Common myeloid progenitor, CD34-positive (primary cell): ENCODE measurements at regions not wholly inside any gene's neighbourhood (a gene's known extent, or its start where the extent isn't known, plus 50 kb on each side); places are given as distances from the start of the nearest gene placed in this dataset.
"Not testable (repeated sequence)": the region's sequence is repeated elsewhere in the genome, so short reads cannot be mapped to it uniquely, and the experiment has no call there.

Source experiments
- CTCF ChIA-PET: fragments of 350-600 bp; sonication (Branson Sonifier 250); formaldehyde crosslinking; loops from one replicate; lab custom pipeline; 2021; ENCODE audit warnings: antibody characterized with exemption; lab: Charles Lee
- POLR2A ChIA-PET: fragments of 350-600 bp; sonication (Branson Sonifier 250); formaldehyde crosslinking; loops from one replicate; lab custom pipeline; 2021; ENCODE audit warnings: antibody characterized with exemption; lab: Charles Lee
- DNase-seq, 3 donors: peaks; one replicate each; pipeline versions ENCODE4 v3.0.0 to v3.0.0-alpha.2; 2013
- H3K27ac ChIP-seq, 2 experiments: 1 replicate in 1 of 2; 2 replicates in 1 of 2; pipeline ENCODE4 v1.7.0; 2013; ENCODE audit warnings: inconsistent platforms in 2 of 2, low read length in 2 of 2, mild to moderate bottlenecking in 2 of 2, low read depth in 1 of 2, moderate library complexity in 1 of 2; ENCODE audit not compliant: severe bottlenecking in 2 of 2, insufficient read depth in 1 of 2, poor library complexity in 1 of 2
- H3K27me3 ChIP-seq, 5 experiments: replicated peaks in 2 of 5; 1 replicate in 3 of 5; 2 replicates in 2 of 5; pipeline versions ENCODE4 v1.6.1 to v1.7.0; 2013; ENCODE audit warnings: low read length in 4 of 5, mild to moderate bottlenecking in 2 of 5, moderate library complexity in 2 of 5, inconsistent platforms in 1 of 5; ENCODE audit not compliant: insufficient read depth in 5 of 5, control insufficient read depth in 4 of 5
- H3K36me3 ChIP-seq, 4 experiments: 1 replicate in 2 of 4; 2 replicates in 2 of 4; pipeline versions ENCODE4 v1.6.1 to v1.7.0; 2013; ENCODE audit warnings: low read length in 3 of 4, control low read depth in 1 of 4, mild to moderate bottlenecking in 1 of 4; ENCODE audit not compliant: control insufficient read depth in 4 of 4, insufficient read depth in 4 of 4
- H3K4me1 ChIP-seq, 4 experiments: 1 replicate in 3 of 4; 2 replicates in 1 of 4; pipeline versions ENCODE4 v1.6.1 to v1.7.1; 2013; ENCODE audit warnings: low read length in 3 of 4, mild to moderate bottlenecking in 3 of 4, control low read depth in 1 of 4, inconsistent platforms in 1 of 4, moderate library complexity in 1 of 4; ENCODE audit not compliant: control insufficient read depth in 4 of 4, insufficient read depth in 4 of 4; ENCODE audit errors: control extremely low read depth in 1 of 4
- H3K4me3 ChIP-seq, 7 experiments: 1 replicate in 4 of 7; 2 replicates in 3 of 7; pipeline versions ENCODE4 v1.5.1 to v1.7.0; 2013; ENCODE audit warnings: mild to moderate bottlenecking in 7 of 7, low read length in 6 of 7, moderate library complexity in 6 of 7, inconsistent platforms in 2 of 7, low read depth in 2 of 7, control low read depth in 1 of 7; ENCODE audit not compliant: insufficient read depth in 4 of 7, control insufficient read depth in 1 of 7; ENCODE audit errors: extremely low read depth in 1 of 7
- H3K9me3 ChIP-seq, 5 experiments: 1 replicate in 4 of 5; 2 replicates in 1 of 5; pipeline versions ENCODE4 v1.6.1 to v1.7.1; 2013; ENCODE audit warnings: low read length in 4 of 5, mild to moderate bottlenecking in 2 of 5, inconsistent platforms in 1 of 5, low read depth in 1 of 5, moderate library complexity in 1 of 5; ENCODE audit not compliant: control insufficient read depth in 4 of 5, insufficient read depth in 2 of 5; ENCODE audit errors: control extremely low read depth in 1 of 5
- WGBS: methylation state at CpG from one replicate; pipeline ENCODE4 v1.1.5; 2013; ENCODE audit not compliant: insufficient coverage; 5-methylcytosine and 5-hydroxymethylcytosine counted together

DNA sequence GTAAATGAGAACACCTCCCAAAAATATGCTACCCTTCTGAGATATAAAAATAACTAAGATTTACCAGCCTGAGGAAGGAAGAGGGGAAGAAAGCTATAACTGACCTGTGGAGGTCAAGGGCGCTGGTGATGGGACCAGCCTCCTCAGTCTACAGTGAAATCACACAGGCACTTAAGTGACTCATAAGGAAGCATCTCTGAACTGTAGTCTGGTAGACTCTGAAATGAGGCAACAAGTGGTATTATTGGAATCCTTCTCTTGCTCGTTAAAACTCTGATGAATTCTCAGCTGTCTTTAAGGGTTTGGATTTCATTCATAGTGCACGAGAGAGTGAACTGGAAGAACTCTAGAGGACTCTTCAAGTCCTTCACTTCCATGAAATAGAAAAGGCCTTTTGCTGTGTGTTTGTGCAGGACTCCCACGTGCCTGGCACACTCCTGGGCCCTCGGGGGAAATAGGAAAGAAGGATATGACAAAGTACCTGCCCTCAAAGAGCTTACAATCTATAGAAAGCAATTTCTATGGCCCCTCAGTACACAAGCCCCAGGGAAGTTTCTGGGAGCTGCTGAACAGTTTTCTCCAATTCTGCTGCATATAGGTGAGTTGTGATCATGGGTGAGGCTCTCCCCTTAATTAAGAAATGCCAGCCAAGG is 231.8 kb upstream of the RREB1 start:
- 96% methylated on average over 3 of the region's 5 CpGs for WGBS
- H3K4me1 ChIP-seq: peaks cover 0 to 43% (median 0%) of the 10 kb centered on the region in 4 experiments
- H3K27me3 ChIP-seq: no peaks in the 10 kb centered on the region
- no peak overlapping the region for H3K27ac ChIP-seq
- no peaks in the 10 kb centered on the region for H3K36me3 ChIP-seq
- ChIA-PET POLR2A (no interaction called here), CTCF (interaction anchor here (0.6 to 1.6 kb wide), 3 partner anchors 10 to 67 kb away, joined by 3 to 4 read pairs (median 4); no protein-coding TSS in a partner anchor)
- no peak for DNase-seq
- H3K4me3 ChIP-seq: no peak overlapping the region
- H3K9me3 ChIP-seq: no peaks in the 10 kb centered on the region

DNA sequence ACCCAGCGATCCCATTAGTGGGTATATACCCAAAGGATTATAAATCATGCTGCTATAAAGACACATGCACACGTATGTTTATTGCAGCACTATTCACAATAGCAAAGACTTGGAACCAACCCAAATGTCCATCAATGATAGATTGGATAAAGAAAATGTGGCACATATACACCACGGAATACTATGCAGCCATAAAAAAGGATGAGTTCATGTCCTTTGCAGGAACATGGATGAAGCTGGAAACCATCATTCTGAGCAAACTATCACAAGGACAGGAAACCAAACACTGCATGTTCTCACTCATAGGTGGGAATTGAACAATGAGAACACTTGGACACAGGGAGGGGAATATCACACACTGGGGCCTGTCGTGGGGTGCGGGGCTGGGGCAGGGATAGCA is 230.0 kb upstream of the RREB1 start:
- CTCF ChIA-PET: interaction anchor here (0.6 kb wide), 1 partner anchor 397 kb away, joined by 3 read pairs; no protein-coding TSS in a partner anchor

DNA sequence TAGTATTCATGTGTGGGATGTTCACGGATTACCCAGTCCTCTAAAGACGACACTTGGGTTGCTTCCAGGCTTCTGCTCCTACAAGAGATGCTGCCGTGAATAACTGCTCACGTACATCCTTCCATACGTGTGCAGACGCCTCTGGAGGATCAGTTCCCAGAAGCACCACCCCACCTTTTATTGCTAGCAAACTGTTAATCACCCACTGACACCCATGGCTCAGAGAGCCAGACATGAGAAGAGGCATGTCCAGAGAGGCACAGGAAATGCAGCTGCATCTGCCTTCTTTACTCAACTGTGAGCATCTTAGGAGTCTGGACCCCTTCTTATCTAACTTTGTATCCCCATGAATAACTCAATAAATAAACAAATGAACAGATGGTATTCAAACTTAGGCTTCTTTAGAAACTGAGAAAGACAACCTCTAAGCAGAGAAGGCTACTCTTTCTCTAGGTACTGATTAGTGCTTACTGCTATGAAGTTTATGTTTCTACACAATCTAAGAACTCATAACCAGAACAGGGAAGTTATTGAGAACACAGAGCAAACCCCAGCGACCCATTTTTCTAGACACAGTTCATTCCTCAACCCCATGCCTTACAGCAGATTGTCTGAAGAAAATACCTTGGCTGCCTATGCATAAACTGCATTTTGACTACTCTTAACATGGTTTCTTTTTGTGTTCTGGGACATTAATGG is 228.7 kb upstream of the RREB1 start:
- CTCF ChIA-PET: no interaction called here
- WGBS: 97% methylated on average over 4 of the region's 7 CpGs
- no peak overlapping the region for H3K27ac ChIP-seq
- H3K36me3 ChIP-seq: no peaks in the 10 kb centered on the region
- H3K9me3 ChIP-seq: no peaks in the 10 kb centered on the region
- peaks cover 0 to 45% (median 0%) of the 10 kb centered on the region in 4 experiments for H3K4me1 ChIP-seq
- H3K4me3 ChIP-seq: no peak overlapping the region
- POLR2A ChIA-PET: no interaction called here
- no peaks in the 10 kb centered on the region for H3K27me3 ChIP-seq
- DNase-seq: no peak

More for the DNA sequence above, 230.0 kb upstream of the RREB1 start:
- POLR2A ChIA-PET, DNase-seq, H3K27ac ChIP-seq, H3K27me3 ChIP-seq, H3K9me3 ChIP-seq, H3K36me3 ChIP-seq, H3K4me3 ChIP-seq: not testable (repeated sequence)
- peaks cover 0 to 45% (median 0%) of the 10 kb centered on the region in 4 experiments for H3K4me1 ChIP-seq
- 95% methylated on average over 2 of the region's 5 CpGs for WGBS

DNA sequence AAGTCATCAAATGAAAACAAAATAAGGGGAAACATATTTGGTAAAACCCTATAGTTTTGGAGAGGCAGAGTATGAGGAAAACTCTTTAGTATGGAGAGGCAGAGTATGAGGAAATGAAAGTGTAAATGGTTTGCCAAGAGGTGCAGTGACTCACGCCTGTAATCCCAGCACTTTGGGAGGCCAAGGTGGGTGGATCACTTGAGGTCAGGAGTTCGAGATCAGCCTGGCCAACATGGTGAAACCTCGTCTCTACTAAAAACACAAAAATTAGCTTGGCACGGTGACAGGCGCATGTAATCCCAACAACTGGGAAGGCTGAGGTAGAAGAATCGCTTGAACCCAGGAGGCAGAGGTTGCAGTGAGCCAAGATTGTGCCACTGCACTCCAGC is 228.2 kb upstream of the RREB1 start:
- peaks cover 0 to 47% (median 2%) of the 10 kb centered on the region in 4 experiments for H3K4me1 ChIP-seq
- POLR2A ChIA-PET, H3K36me3 ChIP-seq, H3K4me3 ChIP-seq, H3K27ac ChIP-seq, H3K27me3 ChIP-seq, CTCF ChIA-PET, H3K9me3 ChIP-seq, DNase-seq: not testable (repeated sequence)
- WGBS: 92% methylated on average over 6 of the region's 6 CpGs

DNA sequence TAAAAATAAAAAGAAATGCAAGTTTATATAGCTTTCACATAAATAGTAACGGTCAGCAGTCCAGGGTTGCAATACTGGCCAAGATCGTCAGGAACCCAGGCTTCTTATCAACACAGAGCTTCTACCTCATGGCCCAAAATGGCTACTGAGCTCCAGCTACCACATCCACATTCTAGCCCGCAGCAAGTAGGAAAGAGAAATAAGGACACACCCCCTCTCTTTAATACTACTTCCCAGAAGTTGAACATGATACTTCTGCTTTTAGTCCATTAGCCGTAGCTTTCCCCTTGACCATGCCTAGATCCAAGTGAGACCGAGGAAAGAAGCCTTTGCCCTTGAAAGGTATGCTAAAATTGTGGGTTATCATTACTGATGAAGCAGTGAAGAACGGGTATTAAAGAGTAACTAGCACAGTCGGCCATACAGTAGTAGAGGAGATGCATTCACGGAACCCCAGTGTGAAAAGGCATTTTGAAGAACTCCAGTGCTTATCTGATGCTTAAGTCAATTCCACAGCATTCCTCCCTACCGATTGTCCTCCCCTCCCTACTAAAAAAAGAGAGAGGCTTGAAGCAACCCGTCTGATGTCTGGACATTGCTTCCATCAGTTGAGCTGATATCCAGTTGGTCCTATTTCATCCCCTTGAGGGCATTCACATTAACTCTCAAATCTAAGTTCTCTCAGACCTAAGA is 226.9 kb upstream of the RREB1 start:
- ChIA-PET CTCF (interaction anchor here (1.1 to 1.8 kb wide), 4 partner anchors 12 to 56 kb away, joined by 3 to 7 read pairs (median 3); no protein-coding TSS in a partner anchor), POLR2A (no interaction called here)
- Histone ChIP-seq H3K4me3 (no peak overlapping the region), H3K27ac (no peak overlapping the region), H3K4me1 (peaks cover 3 to 60% (median 12%) of the 10 kb centered on the region in 4 experiments), H3K36me3 (no peaks in the 10 kb centered on the region), H3K27me3 (no peaks in the 10 kb centered on the region), H3K9me3 (no peaks in the 10 kb centered on the region)
- no peak for DNase-seq
- WGBS: 99% methylated on average over 6 of the region's 10 CpGs

DNA sequence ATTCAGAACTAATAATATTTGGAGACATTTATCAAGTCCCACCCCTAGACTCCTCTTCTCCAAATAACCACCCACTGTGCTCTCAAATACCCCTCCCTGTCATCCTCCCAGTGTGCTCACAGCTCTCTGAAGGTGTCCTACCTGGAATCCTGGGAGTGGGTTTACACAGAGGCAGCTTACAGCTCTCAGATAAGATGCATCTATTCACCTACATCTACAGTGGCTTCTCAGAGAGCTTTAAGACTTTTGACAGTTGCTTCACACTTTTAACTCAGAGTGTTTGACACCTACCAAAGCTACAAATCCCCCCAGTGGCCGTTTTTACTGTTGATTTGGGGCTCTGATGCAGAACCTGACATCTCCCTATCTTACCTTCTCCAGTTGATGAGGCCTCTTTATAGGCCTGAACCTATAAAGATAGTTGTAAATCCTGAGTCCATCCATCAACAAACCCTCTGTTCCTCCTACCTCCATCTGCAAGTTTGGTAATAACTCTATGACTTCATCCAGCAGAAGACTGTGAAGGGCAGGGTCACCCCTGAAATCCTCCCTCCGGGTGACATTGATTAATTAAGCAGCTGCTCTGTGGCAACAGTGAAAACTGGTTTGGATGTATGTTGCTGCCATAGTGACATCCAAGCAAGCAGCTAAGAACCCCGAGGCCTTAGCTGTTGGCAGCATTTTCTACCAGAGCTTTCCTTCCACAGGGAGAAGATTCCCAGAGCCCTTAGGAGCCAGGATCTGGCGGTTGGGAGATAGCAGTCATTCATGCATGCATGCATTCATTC is 226.1 kb upstream of the RREB1 start:
- H3K9me3 ChIP-seq: no peaks in the 10 kb centered on the region
- CTCF ChIA-PET: interaction anchor here (1.1 to 1.8 kb wide), 4 partner anchors 13 to 57 kb away, joined by 3 to 7 read pairs (median 3); no protein-coding TSS in a partner anchor
- H3K4me3 ChIP-seq: no peak overlapping the region
- 50% methylated on average over 1 of the region's 4 CpGs for WGBS
- peak in 2 of 3 donors; percentile 46 to 49 for DNase-seq
- peaks cover 6 to 61% (median 18%) of the 10 kb centered on the region in 4 experiments for H3K4me1 ChIP-seq
- POLR2A ChIA-PET: interaction anchor here (0.6 kb wide), 1 partner anchor 38 kb away, joined by 3 read pairs; no protein-coding TSS in a partner anchor
- H3K27me3 ChIP-seq: no peaks in the 10 kb centered on the region
- H3K36me3 ChIP-seq: no peaks in the 10 kb centered on the region
- no peak overlapping the region for H3K27ac ChIP-seq
